Neural cell (in vitro differentiated cells): ENCODE measurements at regions not wholly inside any gene's neighbourhood (a gene's known extent, or its start where the extent isn't known, plus 50 kb on each side); places are given as distances from the start of the nearest gene placed in this dataset.

Experiments used
- H2AFZ ChIP-seq: fragments of 200-600, 300-800 bp; sonication (generic), shearing (Covaris generic); 2 replicates; pipeline ENCODE4 v1.6.0; 2014; ENCODE audit warnings: low read depth, mild to moderate bottlenecking, antibody characterized with exemption, low read length, moderate library complexity
- H3F3A ChIP-seq: fragments of 200-600 bp; shearing (Covaris generic); 2 replicates; pipeline ENCODE4 v1.6.1; 2016; ENCODE audit warnings: mild to moderate bottlenecking, moderate library complexity, mixed read lengths, antibody characterized with exemption, low read length; ENCODE audit not compliant: insufficient read depth, poor library complexity, severe bottlenecking
- H3K27ac ChIP-seq: fragments of 200-600, 300-800 bp; sonication (generic), shearing (Covaris generic); 2 replicates; pipeline ENCODE4 v1.5.1; 2014; ENCODE audit warnings: mild to moderate bottlenecking, low read length, moderate library complexity
- H3K27me3 ChIP-seq: fragments of 300-800, 200-600 bp; sonication (generic), shearing (Covaris generic); 2 replicates; pipeline ENCODE4 v1.6.0; 2014; ENCODE audit warnings: mild to moderate bottlenecking, low read depth, low read length, moderate library complexity; ENCODE audit not compliant: insufficient read depth
- H3K36me3 ChIP-seq: fragments of 300-800, 200-600 bp; sonication (generic), shearing (Covaris generic); 2 replicates; pipeline ENCODE4 v1.5.1; 2014; ENCODE audit warnings: mild to moderate bottlenecking, antibody characterized with exemption, low read length, moderate library complexity; ENCODE audit not compliant: insufficient read depth
- H3K4me2 ChIP-seq: fragments of 300-800, 200-600 bp; sonication (generic), shearing (Covaris generic); 2 replicates; pipeline ENCODE4 v1.6.0; 2014; ENCODE audit warnings: mild to moderate bottlenecking, low read length
- H3K4me3 ChIP-seq: fragments of 300-800, 200-600 bp; sonication (generic), shearing (Covaris generic); 2 replicates; pipeline ENCODE4 v1.5.1; 2014; ENCODE audit warnings: mild to moderate bottlenecking, low read length, moderate library complexity
- H3K79me2 ChIP-seq: fragments of 200-600 bp; shearing (Covaris generic); replicated peaks from 2 replicates; pipeline ENCODE4 v1.6.0; 2014; ENCODE audit warnings: mild to moderate bottlenecking, low read length, moderate library complexity; ENCODE audit not compliant: insufficient read depth
- H3K9ac ChIP-seq: fragments of 300-800, 200-600 bp; sonication (generic), shearing (Covaris generic); 2 replicates; pipeline ENCODE4 v1.6.1; 2016; ENCODE audit warnings: mild to moderate bottlenecking, low read length, mixed read lengths
- H3K9me2 ChIP-seq: fragments of 200-600 bp; shearing (Covaris generic); 2 replicates; pipeline ENCODE4 v1.6.1; 2016; ENCODE audit warnings: mild to moderate bottlenecking, low read length, mixed read lengths; ENCODE audit not compliant: insufficient read depth
- H3K9me3 ChIP-seq: fragments of 200-600, 300-800 bp; sonication (generic), shearing (Covaris generic); 2 replicates; pipeline ENCODE4 v1.6.1; 2016; ENCODE audit warnings: mild to moderate bottlenecking, mixed run types, low read length, moderate library complexity, mixed read lengths
- H4K20me1 ChIP-seq: fragments of 200-600 bp; shearing (Covaris generic); 2 replicates; pipeline ENCODE4 v1.6.1; 2016; ENCODE audit warnings: mild to moderate bottlenecking, mixed run types; ENCODE audit not compliant: insufficient read depth
- EP300 ChIP-seq: fragments of 450-650 bp; conservative IDR thresholded peaks from 2 replicates; pipeline ENCODE4 v1.6.1; 2014; ENCODE audit warnings: antibody characterized with exemption, mild to moderate bottlenecking, moderate library complexity; ENCODE audit not compliant: poor library complexity, severe bottlenecking
- EZH2 ChIP-seq: fragments of 200-600, 300-800 bp; shearing (Covaris generic), sonication (generic); IDR thresholded peaks from 2 replicates; pipeline ENCODE4 v1.6.1; 2014; ENCODE audit warnings: antibody characterized with exemption, low read length, borderline replicate concordance, mild to moderate bottlenecking; ENCODE audit not compliant: insufficient read depth, poor library complexity, severe bottlenecking
- MXI1 ChIP-seq: fragments of 450-650 bp; conservative IDR thresholded peaks from 2 replicates; pipeline ENCODE4 v1.6.1; 2014; ENCODE audit warnings: antibody characterized with exemption, mild to moderate bottlenecking; ENCODE audit not compliant: poor library complexity, severe bottlenecking
- POLR2AphosphoS5 ChIP-seq: IDR thresholded peaks from 2 replicates; pipeline ENCODE4 v1.6.1; 2012
- RAD21 ChIP-seq: fragments of 450-650 bp; conservative IDR thresholded peaks from 2 replicates; pipeline ENCODE4 v1.6.1; 2014; ENCODE audit warnings: antibody characterized with exemption, mild to moderate bottlenecking, moderate library complexity
- SMC3 ChIP-seq: fragments of 450-650 bp; conservative IDR thresholded peaks from 2 replicates; pipeline ENCODE4 v1.6.1; 2014; ENCODE audit warnings: antibody characterized with exemption, mild to moderate bottlenecking, moderate library complexity; ENCODE audit not compliant: poor library complexity
- TAF1 ChIP-seq: IDR thresholded peaks from 2 replicates; pipeline ENCODE4 v1.6.1; 2012; ENCODE audit warnings: low read depth
- TF ChIP-seq, protein P1 (sequence below): fragments of 450-650 bp; IDR thresholded peaks from 2 replicates; pipeline ENCODE4 v1.5.1; 2014; ENCODE audit warnings: antibody characterized with exemption, mild to moderate bottlenecking, moderate library complexity; ENCODE audit not compliant: poor library complexity, severe bottlenecking
- TF ChIP-seq, protein P2 (sequence below): IDR thresholded peaks from 2 replicates; pipeline ENCODE4 v1.6.1; 2012; ENCODE audit warnings: borderline replicate concordance

DNA sequence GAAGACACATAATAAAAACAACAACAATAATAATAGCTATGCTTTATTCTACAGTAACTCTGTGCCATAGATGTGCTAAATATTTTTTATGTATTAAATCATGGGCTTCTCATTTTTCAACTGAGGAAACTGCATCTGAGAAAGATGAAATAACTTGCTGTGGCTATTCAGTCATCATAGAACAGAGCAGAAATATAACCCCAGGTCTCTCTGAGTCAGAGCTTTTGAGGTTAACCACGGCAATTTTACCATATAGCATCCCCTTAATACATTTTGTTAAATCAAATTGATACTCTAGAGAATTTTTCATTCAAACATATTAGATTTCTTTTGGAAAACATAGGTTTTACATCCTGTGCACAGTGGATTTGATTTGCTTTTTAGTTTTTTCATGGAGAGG is 586.6 kb upstream of the KLHL29 start:
- Histone ChIP-seq H4K20me1 (no peaks in the 10 kb centered on the region), H3K79me2 (no peaks in the 10 kb centered on the region), H3F3A (no peaks in the 10 kb centered on the region), H3K9me2 (no peaks in the 10 kb centered on the region), H2AFZ (no peak overlapping the region), H3K4me3 (no peak overlapping the region), H3K27me3 (no peaks in the 10 kb centered on the region), H3K9ac (no peak overlapping the region), H3K27ac (no peak overlapping the region), H3K36me3 (no peaks in the 10 kb centered on the region), H3K9me3 (no peaks in the 10 kb centered on the region), H3K4me2 (no peak overlapping the region)
- no peak for TF ChIP-seq RAD21
- no peak for TF ChIP-seq EP300
- no peak for TF ChIP-seq POLR2AphosphoS5
- TF ChIP-seq TAF1 = no peak
- no peak for TF ChIP-seq EZH2
- TF ChIP-seq SMC3 = no peak
- TF ChIP-seq, protein P1, sequence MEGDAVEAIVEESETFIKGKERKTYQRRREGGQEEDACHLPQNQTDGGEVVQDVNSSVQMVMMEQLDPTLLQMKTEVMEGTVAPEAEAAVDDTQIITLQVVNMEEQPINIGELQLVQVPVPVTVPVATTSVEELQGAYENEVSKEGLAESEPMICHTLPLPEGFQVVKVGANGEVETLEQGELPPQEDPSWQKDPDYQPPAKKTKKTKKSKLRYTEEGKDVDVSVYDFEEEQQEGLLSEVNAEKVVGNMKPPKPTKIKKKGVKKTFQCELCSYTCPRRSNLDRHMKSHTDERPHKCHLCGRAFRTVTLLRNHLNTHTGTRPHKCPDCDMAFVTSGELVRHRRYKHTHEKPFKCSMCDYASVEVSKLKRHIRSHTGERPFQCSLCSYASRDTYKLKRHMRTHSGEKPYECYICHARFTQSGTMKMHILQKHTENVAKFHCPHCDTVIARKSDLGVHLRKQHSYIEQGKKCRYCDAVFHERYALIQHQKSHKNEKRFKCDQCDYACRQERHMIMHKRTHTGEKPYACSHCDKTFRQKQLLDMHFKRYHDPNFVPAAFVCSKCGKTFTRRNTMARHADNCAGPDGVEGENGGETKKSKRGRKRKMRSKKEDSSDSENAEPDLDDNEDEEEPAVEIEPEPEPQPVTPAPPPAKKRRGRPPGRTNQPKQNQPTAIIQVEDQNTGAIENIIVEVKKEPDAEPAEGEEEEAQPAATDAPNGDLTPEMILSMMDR = no peak
- TF ChIP-seq MXI1 = no peak
- TF ChIP-seq, protein P2, sequence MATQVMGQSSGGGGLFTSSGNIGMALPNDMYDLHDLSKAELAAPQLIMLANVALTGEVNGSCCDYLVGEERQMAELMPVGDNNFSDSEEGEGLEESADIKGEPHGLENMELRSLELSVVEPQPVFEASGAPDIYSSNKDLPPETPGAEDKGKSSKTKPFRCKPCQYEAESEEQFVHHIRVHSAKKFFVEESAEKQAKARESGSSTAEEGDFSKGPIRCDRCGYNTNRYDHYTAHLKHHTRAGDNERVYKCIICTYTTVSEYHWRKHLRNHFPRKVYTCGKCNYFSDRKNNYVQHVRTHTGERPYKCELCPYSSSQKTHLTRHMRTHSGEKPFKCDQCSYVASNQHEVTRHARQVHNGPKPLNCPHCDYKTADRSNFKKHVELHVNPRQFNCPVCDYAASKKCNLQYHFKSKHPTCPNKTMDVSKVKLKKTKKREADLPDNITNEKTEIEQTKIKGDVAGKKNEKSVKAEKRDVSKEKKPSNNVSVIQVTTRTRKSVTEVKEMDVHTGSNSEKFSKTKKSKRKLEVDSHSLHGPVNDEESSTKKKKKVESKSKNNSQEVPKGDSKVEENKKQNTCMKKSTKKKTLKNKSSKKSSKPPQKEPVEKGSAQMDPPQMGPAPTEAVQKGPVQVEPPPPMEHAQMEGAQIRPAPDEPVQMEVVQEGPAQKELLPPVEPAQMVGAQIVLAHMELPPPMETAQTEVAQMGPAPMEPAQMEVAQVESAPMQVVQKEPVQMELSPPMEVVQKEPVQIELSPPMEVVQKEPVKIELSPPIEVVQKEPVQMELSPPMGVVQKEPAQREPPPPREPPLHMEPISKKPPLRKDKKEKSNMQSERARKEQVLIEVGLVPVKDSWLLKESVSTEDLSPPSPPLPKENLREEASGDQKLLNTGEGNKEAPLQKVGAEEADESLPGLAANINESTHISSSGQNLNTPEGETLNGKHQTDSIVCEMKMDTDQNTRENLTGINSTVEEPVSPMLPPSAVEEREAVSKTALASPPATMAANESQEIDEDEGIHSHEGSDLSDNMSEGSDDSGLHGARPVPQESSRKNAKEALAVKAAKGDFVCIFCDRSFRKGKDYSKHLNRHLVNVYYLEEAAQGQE = no peak

GRCh38 chr2:22800412-22800811 is 584.6 kb upstream of the KLHL29 start:
- TF ChIP-seq, protein P2 = no peak
- TF ChIP-seq, protein P1 = no peak
- TF ChIP-seq EP300 (no peak), RAD21 (no peak), POLR2AphosphoS5 (no peak), TAF1 (no peak)
- Histone ChIP-seq H3F3A (no peaks in the 10 kb centered on the region), H3K4me2 (no peak overlapping the region), H3K27me3 (no peaks in the 10 kb centered on the region), H3K9me2 (no peaks in the 10 kb centered on the region), H3K36me3 (no peaks in the 10 kb centered on the region), H3K4me3 (no peak overlapping the region), H2AFZ (no peak overlapping the region), H3K9me3 (no peaks in the 10 kb centered on the region), H4K20me1 (no peaks in the 10 kb centered on the region), H3K27ac (no peak overlapping the region), H3K79me2 (no peaks in the 10 kb centered on the region), H3K9ac (no peak overlapping the region)
